ENCODE measurements at regions not wholly inside any gene's neighbourhood (a gene's known extent, or its start where the extent isn't known, plus 50 kb on each side); places are given as distances from the start of the nearest gene placed in this dataset.

DNA sequence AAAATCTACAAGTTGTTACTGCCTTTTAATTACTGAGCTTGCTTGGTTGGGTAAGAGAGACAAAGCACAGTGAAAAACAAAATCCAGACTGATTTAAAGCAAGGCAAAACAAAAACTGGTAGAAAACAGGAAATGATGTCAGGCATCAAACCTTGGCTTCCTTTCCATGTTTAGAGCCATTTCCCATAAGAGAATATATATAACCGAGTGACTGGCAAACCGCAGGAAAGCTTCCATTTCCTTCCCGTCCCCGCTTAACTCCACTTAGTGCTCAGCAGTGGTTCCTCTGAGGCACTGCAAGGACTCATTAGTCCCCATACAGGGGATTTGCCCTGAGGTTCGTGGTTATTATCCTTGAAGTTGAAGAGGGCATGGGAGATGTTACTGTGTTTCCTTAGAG lies 446.3 kb downstream of the LPIN1 start:
- Histone ChIP-seq H3K36me3 (ENCODE audit: control insufficient read depth in 2 of 3, insufficient read depth in 3 of 3, low read length in 3 of 3) (no peaks in the 10 kb centered on the region), H3K4me1 (ENCODE audit: control insufficient read depth in 2 of 2, insufficient read depth in 2 of 2, low read length in 2 of 2) (peaks cover 0 to 13% of the 10 kb centered on the region in 2 donors), H3K27me3 (ENCODE audit: control insufficient read depth in 2 of 2, insufficient read depth in 2 of 2, low read length in 2 of 2) (no peaks in the 10 kb centered on the region), H3K9me3 (ENCODE audit: control insufficient read depth in 2 of 3, low read length in 3 of 3) (no peaks in the 10 kb centered on the region), H3K27ac (ENCODE audit: low read depth, low read length) (no peak overlapping the region), H3K4me3 (ENCODE audit: low read length) (peak overlapping the region; percentile 9)
- peak in 6 of 9 donors; percentile 14 to 51 (median 35) for DNase-seq
- CTCF ChIA-PET = no interaction called here
- H3K9me3 Mint-ChIP-seq = peaks cover 0 to 42% (median 6%) of the 10 kb centered on the region in 11 donors
- POLR2A ChIA-PET = interaction anchor here (1.1 kb wide), 3 partner anchors 14 to 187 kb away, joined by 3 read pairs; no protein-coding TSS in a partner anchor
- intact Hi-C loops (cut with micrococcal nuclease) = loop anchor here in 1 of 2 donors (5.0 kb wide), 1 partner anchor 525 kb away; the partner anchor contains the start of gene TRIB2
- peak; percentile 61 for ATAC-seq
- H3K4me3 Mint-ChIP-seq = peak overlapping the region in 9 of 10 donors; percentile 0 to 67 (median 57)
- H3K27me3 Mint-ChIP-seq = peaks cover 0 to 6% (median 0%) of the 10 kb centered on the region in 5 donors
- H3K36me3 Mint-ChIP-seq = peaks cover 3 to 46% (median 9%) of the 10 kb centered on the region in 5 donors
- H3K27ac Mint-ChIP-seq = peak overlapping the region; percentile 62 to 95 (median 85)
- H3K4me1 Mint-ChIP-seq = peaks cover 12 to 26% (median 21%) of the 10 kb centered on the region in 7 donors

DNA sequence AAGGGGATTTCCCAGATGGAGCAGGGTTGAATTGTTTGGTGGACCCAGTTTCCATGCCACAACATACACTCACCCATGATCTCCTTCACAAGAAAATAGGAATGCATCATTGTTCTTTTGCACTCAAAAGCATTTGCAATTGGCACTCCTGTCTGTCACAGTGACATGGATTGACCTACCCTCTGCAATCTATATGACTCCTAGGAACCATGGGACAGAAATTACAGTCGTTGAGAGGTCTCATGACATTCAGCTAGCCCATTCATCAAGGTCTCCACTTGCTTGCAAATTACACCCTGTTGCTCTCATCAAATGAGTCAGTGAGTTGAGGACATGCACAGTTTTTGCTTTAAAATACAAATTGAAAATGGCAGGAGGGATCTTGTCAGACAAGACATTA lies 448.5 kb downstream of the LPIN1 start:
- Histone ChIP-seq H3K27me3 (ENCODE audit: control insufficient read depth in 2 of 2, insufficient read depth in 2 of 2, low read length in 2 of 2) (no peaks in the 10 kb centered on the region), H3K36me3 (ENCODE audit: control insufficient read depth in 2 of 3, insufficient read depth in 3 of 3, low read length in 3 of 3) (no peaks in the 10 kb centered on the region), H3K4me1 (ENCODE audit: control insufficient read depth in 2 of 2, insufficient read depth in 2 of 2, low read length in 2 of 2) (peaks cover 0 to 13% of the 10 kb centered on the region in 2 donors), H3K27ac (ENCODE audit: low read depth, low read length) (no peak overlapping the region), H3K9me3 (ENCODE audit: control insufficient read depth in 2 of 3, low read length in 3 of 3) (no peaks in the 10 kb centered on the region), H3K4me3 (ENCODE audit: low read length) (no peak overlapping the region)
- POLR2A ChIA-PET = interaction anchor here (0.6 to 1.5 kb wide), 2 partner anchors 19 to 576 kb away, joined by 3 to 4 read pairs; no protein-coding TSS in a partner anchor
- H3K9me3 Mint-ChIP-seq = peaks cover 0 to 46% (median 7%) of the 10 kb centered on the region in 11 donors
- H3K36me3 Mint-ChIP-seq = peaks cover 3 to 47% (median 9%) of the 10 kb centered on the region in 5 donors
- H3K4me1 Mint-ChIP-seq = peaks cover 15 to 26% (median 21%) of the 10 kb centered on the region in 7 donors
- H3K27ac Mint-ChIP-seq = no peak overlapping the region
- CTCF ChIA-PET = no interaction called here
- intact Hi-C loops (cut with micrococcal nuclease) = loop anchor here in 1 of 2 donors (5.0 kb wide), 1 partner anchor 522 kb away; the partner anchor contains the start of gene TRIB2
- ATAC-seq (no peak), DNase-seq (no peak)
- no peak overlapping the region for H3K4me3 Mint-ChIP-seq
- peaks cover 0 to 4% (median 0%) of the 10 kb centered on the region in 5 donors for H3K27me3 Mint-ChIP-seq

GRCh38 chr2:12196495-12196894 lies 450.1 kb downstream of the LPIN1 start:
- ChIA-PET CTCF (no interaction called here), POLR2A (interaction anchor here (1.2 kb wide), 1 partner anchor 9 kb away, joined by 3 read pairs; no protein-coding TSS in a partner anchor)
- Mint-ChIP-seq H3K36me3 (peaks cover 3 to 42% (median 9%) of the 10 kb centered on the region in 5 donors), H3K9me3 (peaks cover 0 to 42% (median 8%) of the 10 kb centered on the region in 11 donors), H3K4me1 (peaks cover 15 to 28% (median 21%) of the 10 kb centered on the region in 7 donors), H3K4me3 (no peak overlapping the region), H3K27me3 (peaks cover 0 to 4% (median 0%) of the 10 kb centered on the region in 5 donors), H3K27ac (no peak overlapping the region)
- H3K36me3 ChIP-seq (ENCODE audit: control insufficient read depth in 2 of 3, insufficient read depth in 3 of 3, low read length in 3 of 3) = no peaks in the 10 kb centered on the region
- no peaks in the 10 kb centered on the region for H3K9me3 ChIP-seq (ENCODE audit: control insufficient read depth in 2 of 3, low read length in 3 of 3)
- intact Hi-C loops (cut with micrococcal nuclease) = no loop called here
- H3K27ac ChIP-seq (ENCODE audit: low read depth, low read length) = no peak overlapping the region
- H3K27me3 ChIP-seq (ENCODE audit: control insufficient read depth in 2 of 2, insufficient read depth in 2 of 2, low read length in 2 of 2) = no peaks in the 10 kb centered on the region
- no peak for DNase-seq
- ATAC-seq = no peak
- H3K4me1 ChIP-seq (ENCODE audit: control insufficient read depth in 2 of 2, insufficient read depth in 2 of 2, low read length in 2 of 2) = peaks cover 0 to 13% of the 10 kb centered on the region in 2 donors
- H3K4me3 ChIP-seq (ENCODE audit: low read length) = no peak overlapping the region

GRCh38 chr2:12197133-12197532 lies 450.7 kb downstream of the LPIN1 start:
- peaks cover 0 to 40% (median 9%) of the 10 kb centered on the region in 11 donors for H3K9me3 Mint-ChIP-seq
- CTCF ChIA-PET = no interaction called here

GRCh38 chr2:12199491-12200211 lies 453.2 kb downstream of the LPIN1 start:
- H3K27me3 Mint-ChIP-seq = peaks cover 0 to 10% (median 0%) of the 10 kb centered on the region in 5 donors
- no peaks in the 10 kb centered on the region for H3K4me1 ChIP-seq (ENCODE audit: control insufficient read depth in 2 of 2, insufficient read depth in 2 of 2, low read length in 2 of 2)
- no peak overlapping the region for H3K4me3 Mint-ChIP-seq
- peaks cover 0 to 29% (median 9%) of the 10 kb centered on the region in 11 donors for H3K9me3 Mint-ChIP-seq
- H3K27ac Mint-ChIP-seq = no peak overlapping the region
- intact Hi-C loops (cut with micrococcal nuclease) = no loop called here
- H3K36me3 Mint-ChIP-seq = peaks cover 0 to 20% (median 6%) of the 10 kb centered on the region in 5 donors
- POLR2A ChIA-PET = interaction anchor here (0.6 to 1.1 kb wide), 3 partner anchors 9 to 120 kb away, joined by 3 to 4 read pairs (median 3); no protein-coding TSS in a partner anchor
- CTCF ChIA-PET = interaction anchor here (0.5 kb wide), 1 partner anchor 198 kb away, joined by 3 read pairs; no protein-coding TSS in a partner anchor
- no peak overlapping the region for H3K4me3 ChIP-seq (ENCODE audit: low read length)
- no peak overlapping the region for H3K27ac ChIP-seq (ENCODE audit: low read depth, low read length)
- no peaks in the 10 kb centered on the region for H3K9me3 ChIP-seq (ENCODE audit: control insufficient read depth in 2 of 3, low read length in 3 of 3)
- no peaks in the 10 kb centered on the region for H3K27me3 ChIP-seq (ENCODE audit: control insufficient read depth in 2 of 2, insufficient read depth in 2 of 2, low read length in 2 of 2)
- ATAC-seq (no peak), DNase-seq (no peak)
- H3K36me3 ChIP-seq (ENCODE audit: control insufficient read depth in 2 of 3, insufficient read depth in 3 of 3, low read length in 3 of 3) = no peaks in the 10 kb centered on the region
- H3K4me1 Mint-ChIP-seq = peaks cover 0 to 13% (median 6%) of the 10 kb centered on the region in 7 donors

More at GRCh38 chr2:12197133-12197532, 450.7 kb downstream of the LPIN1 start:
- Histone ChIP-seq H3K27ac (ENCODE audit: low read depth, low read length) (no peak overlapping the region), H3K4me3 (ENCODE audit: low read length) (no peak overlapping the region), H3K27me3 (ENCODE audit: control insufficient read depth in 2 of 2, insufficient read depth in 2 of 2, low read length in 2 of 2) (no peaks in the 10 kb centered on the region), H3K36me3 (ENCODE audit: control insufficient read depth in 2 of 3, insufficient read depth in 3 of 3, low read length in 3 of 3) (no peaks in the 10 kb centered on the region), H3K4me1 (ENCODE audit: control insufficient read depth in 2 of 2, insufficient read depth in 2 of 2, low read length in 2 of 2) (peaks cover 0 to 11% of the 10 kb centered on the region in 2 donors), H3K9me3 (ENCODE audit: control insufficient read depth in 2 of 3, low read length in 3 of 3) (no peaks in the 10 kb centered on the region)
- H3K36me3 Mint-ChIP-seq = peaks cover 3 to 42% (median 9%) of the 10 kb centered on the region in 5 donors
- no peak overlapping the region for H3K4me3 Mint-ChIP-seq
- peaks cover 15 to 28% (median 21%) of the 10 kb centered on the region in 7 donors for H3K4me1 Mint-ChIP-seq
- DNase-seq (no peak), ATAC-seq (no peak)
- H3K27ac Mint-ChIP-seq = no peak overlapping the region
- intact Hi-C loops (cut with micrococcal nuclease) = no loop called here
- H3K27me3 Mint-ChIP-seq = peaks cover 0 to 4% (median 0%) of the 10 kb centered on the region in 5 donors
- POLR2A ChIA-PET = no interaction called here

GRCh38 chr2:12201369-12201768 lies 454.9 kb downstream of the LPIN1 start:
- ChIA-PET CTCF (no interaction called here), POLR2A (interaction anchor here (0.6 to 0.7 kb wide), 2 partner anchors 82 to 591 kb away, joined by 3 to 5 read pairs; no protein-coding TSS in a partner anchor)
- H3K4me1 Mint-ChIP-seq = peaks cover 0 to 13% (median 6%) of the 10 kb centered on the region in 7 donors
- DNase-seq = no peak
- H3K9me3 ChIP-seq (ENCODE audit: control insufficient read depth in 2 of 3, low read length in 3 of 3) = no peaks in the 10 kb centered on the region
- H3K4me1 ChIP-seq (ENCODE audit: control insufficient read depth in 2 of 2, insufficient read depth in 2 of 2, low read length in 2 of 2) = no peaks in the 10 kb centered on the region
- H3K27ac ChIP-seq (ENCODE audit: low read depth, low read length) = no peak overlapping the region
- peak; percentile 68 for ATAC-seq
- peaks cover 0 to 20% (median 6%) of the 10 kb centered on the region in 5 donors for H3K36me3 Mint-ChIP-seq
- no peak overlapping the region for H3K4me3 Mint-ChIP-seq
- no peaks in the 10 kb centered on the region for H3K36me3 ChIP-seq (ENCODE audit: control insufficient read depth in 2 of 3, insufficient read depth in 3 of 3, low read length in 3 of 3)
- H3K27me3 Mint-ChIP-seq = peaks cover 0 to 10% (median 0%) of the 10 kb centered on the region in 5 donors
- H3K4me3 ChIP-seq (ENCODE audit: low read length) = no peak overlapping the region
- H3K27me3 ChIP-seq (ENCODE audit: control insufficient read depth in 2 of 2, insufficient read depth in 2 of 2, low read length in 2 of 2) = no peaks in the 10 kb centered on the region
- H3K27ac Mint-ChIP-seq = no peak overlapping the region
- intact Hi-C loops (cut with micrococcal nuclease) = no loop called here
- H3K9me3 Mint-ChIP-seq = peaks cover 0 to 24% (median 10%) of the 10 kb centered on the region in 11 donors

Measured in naive thymus-derived CD4-positive, alpha-beta T cell (primary cell).